ENCODE measurements at regions not wholly inside any gene's neighbourhood (a gene's known extent, or its start where the extent isn't known, plus 50 kb on each side); places are given as distances from the start of the nearest gene placed in this dataset.

DNA sequence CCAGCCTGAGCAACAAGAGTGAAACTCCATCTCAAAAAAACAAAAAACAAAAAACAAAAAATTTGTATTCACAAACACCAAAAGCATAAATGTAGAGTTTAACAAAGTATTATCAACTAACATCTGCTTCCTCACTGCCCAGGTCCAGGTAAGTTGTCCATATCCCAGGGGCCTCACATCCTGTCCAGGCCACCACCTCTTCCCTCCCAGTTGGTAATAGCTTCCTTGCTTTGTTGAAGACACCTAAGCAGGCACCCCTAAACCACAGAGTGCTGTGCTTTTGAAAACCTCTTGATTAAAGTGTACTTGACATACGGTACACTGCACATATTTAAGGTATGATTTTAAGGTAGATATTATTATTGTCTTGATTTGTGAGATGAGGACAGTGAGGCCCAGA lies 299.8 kb downstream of the SHQ1 start:
- TF ChIP-seq, protein P1, sequence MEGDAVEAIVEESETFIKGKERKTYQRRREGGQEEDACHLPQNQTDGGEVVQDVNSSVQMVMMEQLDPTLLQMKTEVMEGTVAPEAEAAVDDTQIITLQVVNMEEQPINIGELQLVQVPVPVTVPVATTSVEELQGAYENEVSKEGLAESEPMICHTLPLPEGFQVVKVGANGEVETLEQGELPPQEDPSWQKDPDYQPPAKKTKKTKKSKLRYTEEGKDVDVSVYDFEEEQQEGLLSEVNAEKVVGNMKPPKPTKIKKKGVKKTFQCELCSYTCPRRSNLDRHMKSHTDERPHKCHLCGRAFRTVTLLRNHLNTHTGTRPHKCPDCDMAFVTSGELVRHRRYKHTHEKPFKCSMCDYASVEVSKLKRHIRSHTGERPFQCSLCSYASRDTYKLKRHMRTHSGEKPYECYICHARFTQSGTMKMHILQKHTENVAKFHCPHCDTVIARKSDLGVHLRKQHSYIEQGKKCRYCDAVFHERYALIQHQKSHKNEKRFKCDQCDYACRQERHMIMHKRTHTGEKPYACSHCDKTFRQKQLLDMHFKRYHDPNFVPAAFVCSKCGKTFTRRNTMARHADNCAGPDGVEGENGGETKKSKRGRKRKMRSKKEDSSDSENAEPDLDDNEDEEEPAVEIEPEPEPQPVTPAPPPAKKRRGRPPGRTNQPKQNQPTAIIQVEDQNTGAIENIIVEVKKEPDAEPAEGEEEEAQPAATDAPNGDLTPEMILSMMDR (conservative IDR thresholded peaks at IDR 0.05): no peak
- no peak for TF ChIP-seq EZH2 (IDR thresholded peaks at IDR 0.05; ENCODE audit: low read depth)
